Loucy (cell line): ENCODE measurements at regions not wholly inside any gene's neighbourhood (a gene's known extent, or its start where the extent isn't known, plus 50 kb on each side); places are given as distances from the start of the nearest gene placed in this dataset.

Source experiments
- H2AFZ ChIP-seq: fragments of 200-600 bp; sonication (generic); 2 replicates; pipeline ENCODE4 v1.6.0; 2016; ENCODE audit warnings: antibody characterized with exemption, mild to moderate bottlenecking, low read length, moderate library complexity
- H3F3A ChIP-seq: fragments of 200-600 bp; 2 replicates; pipeline ENCODE4 v1.6.0; 2016; ENCODE audit warnings: antibody characterized with exemption, low read depth, mild to moderate bottlenecking
- H3K27me3 ChIP-seq: fragments of 200-600 bp; sonication (generic); 2 replicates; pipeline ENCODE4 v1.6.1; 2014; ENCODE audit warnings: low read length, mild to moderate bottlenecking; ENCODE audit not compliant: insufficient read depth, poor library complexity, severe bottlenecking
- H3K36me3 ChIP-seq: fragments of 200-600 bp; sonication (generic); 2 replicates; pipeline ENCODE4 v1.6.1; 2016; ENCODE audit warnings: low read length; ENCODE audit not compliant: insufficient read depth
- H3K4me1 ChIP-seq: fragments of 200-600 bp; sonication (generic); 2 replicates; pipeline ENCODE4 v1.5.1; 2014; ENCODE audit warnings: low read length, mild to moderate bottlenecking; ENCODE audit not compliant: insufficient read depth, poor library complexity, severe bottlenecking
- H3K4me2 ChIP-seq: fragments of 200-600 bp; sonication (generic); 2 replicates; pipeline ENCODE4 v1.6.0; 2014; ENCODE audit warnings: antibody characterized with exemption, low read length, low read depth, mild to moderate bottlenecking; ENCODE audit not compliant: poor library complexity, severe bottlenecking
- H3K4me3 ChIP-seq: fragments of 200-600 bp; sonication (generic); 2 replicates; pipeline ENCODE4 v1.5.1; 2014; ENCODE audit warnings: low read length, mild to moderate bottlenecking, mixed read lengths; ENCODE audit not compliant: poor library complexity, severe bottlenecking
- H3K79me2 ChIP-seq: fragments of 200-600 bp; sonication (generic); 2 replicates; pipeline ENCODE4 v1.6.1; 2014; ENCODE audit warnings: low read length; ENCODE audit not compliant: insufficient read depth
- H3K9ac ChIP-seq: fragments of 200-600 bp; sonication (generic); 2 replicates; pipeline ENCODE4 v1.6.0; 2014; ENCODE audit warnings: mild to moderate bottlenecking, low read depth, low read length, moderate library complexity; ENCODE audit not compliant: poor library complexity, severe bottlenecking
- H3K9me2 ChIP-seq: fragments of 200-600 bp; sonication (generic); replicated peaks from 2 replicates; pipeline ENCODE4 v1.6.1; 2016; ENCODE audit warnings: low read depth, low read length, mixed read lengths
- H3K9me3 ChIP-seq: fragments of 200-600 bp; sonication (generic); 2 replicates; pipeline ENCODE4 v1.6.1; 2014; ENCODE audit warnings: mild to moderate bottlenecking, antibody characterized with exemption, low read length, low read depth; ENCODE audit not compliant: insufficient read depth
- H4K20me1 ChIP-seq: fragments of 200-600 bp; sonication (generic); 2 replicates; pipeline ENCODE4 v1.6.0; 2014; ENCODE audit warnings: antibody characterized with exemption, low read length, mild to moderate bottlenecking; ENCODE audit not compliant: insufficient read depth, poor library complexity, severe bottlenecking
- CTCF ChIP-seq: fragments of 200-600 bp; sonication (generic); conservative IDR thresholded peaks from 2 replicates; pipeline ENCODE4 v1.5.1; 2014; ENCODE audit warnings: mild to moderate bottlenecking, antibody characterized with exemption, low read length
- EZH2phosphoT487 ChIP-seq: fragments of 200-600 bp; IDR thresholded peaks from 2 replicates; pipeline ENCODE4 v1.6.1; 2018; ENCODE audit warnings: antibody characterized with exemption, mild to moderate bottlenecking, moderate library complexity, borderline replicate concordance

GRCh38 chr5:117800261-117800660, 1188.1 kb downstream of the DTWD2 start:
- H3K79me2 ChIP-seq, result no peaks in the 10 kb centered on the region
- H3K4me2 ChIP-seq, result no peak overlapping the region
- H3K9me2 ChIP-seq, result no peaks in the 10 kb centered on the region
- H2AFZ ChIP-seq, result no peak overlapping the region
- no peaks in the 10 kb centered on the region for H3F3A ChIP-seq
- no peaks in the 10 kb centered on the region for H3K27me3 ChIP-seq
- no peaks in the 10 kb centered on the region for H3K4me1 ChIP-seq
- no peaks in the 10 kb centered on the region for H3K9me3 ChIP-seq
- H3K36me3 ChIP-seq, result no peaks in the 10 kb centered on the region
- H3K4me3 ChIP-seq, result no peak overlapping the region
- no peak overlapping the region for H3K9ac ChIP-seq
- TF ChIP-seq CTCF (no peak), EZH2phosphoT487 (no peak)
- no peaks in the 10 kb centered on the region for H4K20me1 ChIP-seq

- Histone ChIP-seq H3K9me2 (no peaks in the 10 kb centered on the region), H3K36me3 (no peaks in the 10 kb centered on the region), H3K9me3 (no peaks in the 10 kb centered on the region), H3F3A (no peaks in the 10 kb centered on the region), H3K4me1 (no peaks in the 10 kb centered on the region), H3K9ac (no peak overlapping the region), H2AFZ (no peak overlapping the region), H3K4me3 (no peak overlapping the region), H4K20me1 (no peaks in the 10 kb centered on the region), H3K27me3 (no peaks in the 10 kb centered on the region), H3K79me2 (no peaks in the 10 kb centered on the region), H3K4me2 (no peak overlapping the region)
- no peak for TF ChIP-seq EZH2phosphoT487
- no peak for TF ChIP-seq CTCF
Observed at GRCh38 chr5:117794847-117795246, 1193.5 kb downstream of the DTWD2 start.

GRCh38 chr5:117793963-117794362, 1194.4 kb downstream of the DTWD2 start:
- Histone ChIP-seq H3F3A (no peaks in the 10 kb centered on the region), H3K9me2 (no peaks in the 10 kb centered on the region), H3K9ac (no peak overlapping the region), H3K27me3 (no peaks in the 10 kb centered on the region), H3K4me2 (no peak overlapping the region), H3K4me3 (no peak overlapping the region), H2AFZ (no peak overlapping the region), H3K79me2 (no peaks in the 10 kb centered on the region), H3K9me3 (no peaks in the 10 kb centered on the region), H4K20me1 (no peaks in the 10 kb centered on the region), H3K36me3 (no peaks in the 10 kb centered on the region), H3K4me1 (no peaks in the 10 kb centered on the region)
- TF ChIP-seq CTCF, result no peak
- no peak for TF ChIP-seq EZH2phosphoT487
